DMS 273 (cell line): ENCODE measurements at regions not wholly inside any gene's neighbourhood (a gene's known extent, or its start where the extent isn't known, plus 50 kb on each side); places are given as distances from the start of the nearest gene placed in this dataset.
A peak's percentile ranks its signal among the peaks of the same experiment; 100 is the strongest.
"Not testable (repeated sequence)": the region's sequence is repeated elsewhere in the genome, so short reads cannot be mapped to it uniquely, and the experiment has no call there.

Experiments used
- DNase-seq: peaks from one replicate; lab custom pipeline; 2025; ENCODE audit not compliant: unreplicated experiment; lab: John Stamatoyannopoulos, UW

- peak; percentile 29 for DNase-seq
Observed at GRCh38 chr2:234375176-234375880, 121.6 kb downstream of the ARL4C start.

- peak; percentile 78 for DNase-seq
Observed at GRCh38 chr2:234374736-234375135, 122.1 kb downstream of the ARL4C start.

GRCh38 chr2:234374150-234374508 lies 122.8 kb downstream of the ARL4C start:
- DNase-seq, result no peak

- no peak for DNase-seq
Observed at GRCh38 chr2:234373481-234374149, 123.3 kb downstream of the ARL4C start.

GRCh38 chr2:234373060-234373459 lies 123.8 kb downstream of the ARL4C start:
- DNase-seq, result no peak

- DNase-seq, result no peak
Observed at GRCh38 chr2:234372506-234372905, 124.4 kb downstream of the ARL4C start.

GRCh38 chr2:234368861-234369261 lies 128.0 kb downstream of the ARL4C start:
- peak; percentile 12 for DNase-seq

GRCh38 chr2:234366891-234367290 lies 130.0 kb downstream of the ARL4C start:
- peak; percentile 22 for DNase-seq

- DNase-seq, result no peak
Observed at GRCh38 chr2:234364661-234365060, 132.2 kb downstream of the ARL4C start.

GRCh38 chr2:234363647-234364294 lies 133.1 kb downstream of the ARL4C start:
- no peak for DNase-seq

- peak; percentile 11 for DNase-seq
Observed at GRCh38 chr2:234363011-234363487, 133.8 kb downstream of the ARL4C start.

- peak; percentile 10 for DNase-seq
Observed at GRCh38 chr2:234360313-234360975, 136.4 kb downstream of the ARL4C start.

- no peak for DNase-seq
Observed at GRCh38 chr2:234357666-234358065, 139.2 kb downstream of the ARL4C start.

GRCh38 chr2:234355808-234356365 lies 141.0 kb downstream of the ARL4C start:
- no peak for DNase-seq

- DNase-seq, result peak; percentile 36
Observed at GRCh38 chr2:234355021-234355720, 141.7 kb downstream of the ARL4C start.

GRCh38 chr2:234352270-234352669 lies 144.6 kb downstream of the ARL4C start:
- no peak for DNase-seq

GRCh38 chr2:234351866-234352265 lies 145.0 kb downstream of the ARL4C start:
- DNase-seq, result not testable (repeated sequence)

GRCh38 chr2:234348081-234348480 lies 148.8 kb downstream of the ARL4C start:
- no peak for DNase-seq

- DNase-seq, result peak; percentile 9
Observed at GRCh38 chr2:234345921-234346320, 151.0 kb downstream of the ARL4C start.

- DNase-seq, result no peak
Observed at GRCh38 chr2:234344012-234344411, 152.9 kb downstream of the ARL4C start.

- DNase-seq, result no peak
Observed at GRCh38 chr2:234343372-234343771, 153.5 kb downstream of the ARL4C start.
